HG02852 (cell line): ENCODE measurements at regions not wholly inside any gene's neighbourhood (a gene's known extent, or its start where the extent isn't known, plus 50 kb on each side); places are given as distances from the start of the nearest gene placed in this dataset.
"Not testable (repeated sequence)": the region's sequence is repeated elsewhere in the genome, so short reads cannot be mapped to it uniquely, and the experiment has no call there.

Experiments used
- ATAC-seq: cut with Tn5 transposase; IDR thresholded peaks from one replicate; pipeline ENCODE4 v1.9.1; 2021; ENCODE audit warnings: mild to moderate bottlenecking, moderate library complexity; ENCODE audit not compliant: unreplicated experiment

DNA sequence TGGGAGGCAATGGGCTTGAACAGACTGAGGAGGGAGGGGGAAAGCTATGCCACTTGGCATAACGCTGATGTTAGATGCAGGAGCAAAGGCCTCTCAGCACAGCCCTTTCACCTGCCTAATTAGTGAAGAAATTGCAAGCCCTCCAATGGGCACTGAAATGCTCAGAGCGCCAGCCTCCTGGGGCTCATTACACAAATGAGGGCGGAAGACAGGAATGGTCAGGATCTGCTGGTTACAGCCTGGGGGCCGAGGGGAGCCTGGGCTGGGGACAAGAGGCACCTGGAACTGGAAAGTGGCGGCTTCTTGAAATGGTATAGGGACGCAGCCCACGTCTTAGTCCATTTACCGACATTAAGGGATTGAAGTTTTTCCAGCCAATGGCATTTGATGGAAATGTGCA lies 50.2 kb upstream of the PLET1 start:
- ATAC-seq, result no peak

DNA sequence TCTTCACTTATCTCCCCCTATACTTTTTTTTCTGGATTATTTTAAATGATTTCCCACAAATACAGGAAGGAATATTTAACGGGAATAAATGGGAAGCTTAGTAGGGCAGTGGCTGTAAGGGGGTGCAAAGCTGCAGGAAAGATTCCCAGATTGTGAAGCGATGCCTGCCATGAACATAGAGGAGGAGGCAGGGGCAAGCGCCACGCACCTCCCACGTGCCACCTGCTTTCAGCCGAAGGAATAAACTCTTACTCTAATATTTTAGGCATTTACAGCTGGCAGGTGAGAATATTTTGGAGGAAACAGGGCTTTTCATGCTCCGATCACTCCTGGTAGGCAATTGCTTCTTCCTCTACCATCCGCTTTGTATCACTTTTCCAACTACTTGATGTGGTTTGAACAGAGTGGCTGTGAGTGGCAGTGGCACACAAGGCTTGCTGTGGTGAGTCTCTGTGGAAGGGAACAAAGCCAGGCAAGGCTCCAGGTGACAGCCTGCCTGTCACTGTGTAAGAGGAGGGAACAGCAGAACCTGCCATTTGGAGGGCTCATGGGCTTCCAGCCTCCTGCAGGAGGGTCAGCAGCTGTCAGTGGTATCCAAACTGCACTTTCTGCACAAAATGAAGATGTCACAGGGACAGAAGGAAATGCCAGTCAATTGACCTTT lies 54.5 kb upstream of the PLET1 start:
- ATAC-seq, result no peak

DNA sequence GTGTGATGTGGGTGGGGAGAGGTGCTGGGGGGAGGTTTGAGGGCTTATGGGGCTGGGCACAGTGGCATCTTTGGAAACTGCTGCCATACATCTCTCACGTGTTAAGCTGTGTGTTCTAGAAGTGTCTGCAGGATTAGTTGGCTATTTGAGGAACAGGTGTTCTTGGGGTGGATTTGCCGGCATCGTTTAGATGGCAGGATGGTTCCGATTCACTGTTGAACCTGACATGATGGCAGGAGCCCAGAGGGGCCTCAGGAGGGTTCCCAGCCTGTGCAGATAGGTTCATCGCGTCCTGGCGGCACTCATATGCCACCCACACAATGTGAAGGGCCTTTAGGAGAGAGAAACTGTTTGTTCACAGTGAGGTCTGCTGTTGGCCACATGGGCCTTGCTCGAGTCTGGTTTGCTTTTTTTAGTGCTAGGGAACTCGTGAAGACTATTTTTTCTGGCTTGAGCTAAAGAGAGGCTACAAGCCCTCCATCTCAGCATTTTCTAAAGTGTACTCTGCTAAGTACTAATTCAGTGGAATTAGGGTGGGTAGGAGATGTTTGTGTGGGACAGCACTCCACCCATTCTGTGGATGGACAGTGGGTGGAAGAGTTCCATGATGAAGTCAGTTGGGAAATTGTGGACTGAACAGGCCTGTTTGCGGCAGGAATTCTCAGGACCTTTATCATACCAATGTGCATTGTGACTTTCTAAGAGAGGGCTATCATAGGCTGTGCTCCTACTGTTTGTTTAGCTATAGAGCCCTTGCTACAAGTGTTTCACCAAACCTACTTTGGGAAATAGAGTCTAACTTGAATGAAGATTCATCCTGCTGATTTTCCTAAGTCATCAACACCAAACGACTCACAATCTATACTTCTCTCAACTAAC lies 55.4 kb upstream of the PLET1 start:
- no peak for ATAC-seq

DNA sequence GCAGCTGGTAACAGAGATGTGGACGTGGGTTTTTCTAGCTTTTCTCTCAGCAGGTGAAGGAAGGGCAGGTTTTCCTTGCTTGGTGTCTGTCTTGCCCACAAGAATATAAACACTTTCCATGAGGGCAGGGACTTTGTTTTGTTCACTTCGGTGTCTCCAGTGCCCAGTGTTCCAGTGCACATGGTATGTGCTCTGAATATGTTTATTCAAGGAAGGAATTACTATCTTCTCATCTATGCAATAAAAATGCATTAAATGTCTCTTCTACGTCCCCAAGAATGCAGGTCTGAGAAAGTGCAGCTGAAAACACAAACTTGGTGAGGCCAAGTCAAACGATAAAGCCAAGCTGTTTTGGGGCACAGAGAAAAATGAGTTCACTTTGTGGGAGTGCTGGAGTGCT lies 56.3 kb upstream of the PLET1 start:
- no peak for ATAC-seq

DNA sequence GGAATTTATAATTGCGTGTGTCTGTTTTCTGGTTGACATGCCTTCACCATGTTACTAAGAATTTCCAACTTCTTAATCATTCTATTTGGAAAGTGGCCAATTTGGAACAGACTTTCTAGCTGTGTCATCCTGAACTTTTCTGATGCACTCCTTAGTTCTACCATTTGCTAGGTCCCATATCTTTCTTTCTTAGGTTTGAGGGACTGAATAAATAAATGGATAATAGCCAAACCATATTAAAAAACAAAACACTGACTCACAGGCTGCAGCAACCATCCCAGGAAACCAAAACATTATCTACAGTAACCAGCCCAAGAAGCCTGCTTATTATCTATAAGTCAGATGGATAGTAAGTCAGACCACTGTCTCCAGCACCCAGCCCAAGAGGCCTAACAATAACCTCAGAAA lies 57.5 kb upstream of the PLET1 start:
- no peak for ATAC-seq

DNA sequence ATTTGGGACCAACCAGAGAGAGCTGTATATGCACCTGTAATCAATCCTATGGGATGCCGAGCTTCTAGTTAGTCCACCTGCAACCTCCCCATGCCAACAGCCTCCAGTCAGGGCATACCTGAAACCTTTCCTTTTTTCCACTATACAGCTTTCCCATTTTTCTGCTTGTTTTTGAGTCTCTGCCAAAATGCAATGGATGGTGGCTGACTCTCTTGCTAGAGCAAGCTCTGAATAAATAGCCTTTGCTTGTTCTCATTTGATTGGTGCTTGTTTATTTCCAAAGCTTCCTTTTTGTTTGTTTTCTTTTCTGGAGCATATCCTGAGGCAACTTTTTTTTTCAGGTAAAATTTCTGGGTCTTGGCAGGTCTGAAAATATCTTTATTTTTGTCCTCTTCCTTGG lies 58.0 kb upstream of the PLET1 start:
- ATAC-seq, result no peak

DNA sequence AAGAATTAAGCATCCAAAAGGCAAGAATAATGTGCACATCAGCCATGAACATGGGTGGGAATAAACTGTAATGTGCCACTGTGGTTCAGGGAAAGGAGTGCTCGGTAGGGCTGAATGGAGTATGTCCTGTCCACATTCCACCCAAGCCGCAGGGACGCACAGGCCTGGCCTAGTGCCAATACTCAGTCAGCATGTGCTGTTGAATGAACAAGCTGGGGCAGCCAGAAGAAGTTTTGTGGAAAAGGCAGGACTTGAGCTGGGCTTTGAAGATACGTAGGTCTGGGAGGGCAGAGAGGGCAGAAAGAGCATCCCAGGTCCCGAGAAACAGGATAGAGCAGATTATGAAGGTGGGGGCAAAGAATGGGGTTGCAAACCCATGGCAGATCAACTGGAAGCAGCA lies 60.0 kb upstream of the PLET1 start:
- ATAC-seq, result no peak

DNA sequence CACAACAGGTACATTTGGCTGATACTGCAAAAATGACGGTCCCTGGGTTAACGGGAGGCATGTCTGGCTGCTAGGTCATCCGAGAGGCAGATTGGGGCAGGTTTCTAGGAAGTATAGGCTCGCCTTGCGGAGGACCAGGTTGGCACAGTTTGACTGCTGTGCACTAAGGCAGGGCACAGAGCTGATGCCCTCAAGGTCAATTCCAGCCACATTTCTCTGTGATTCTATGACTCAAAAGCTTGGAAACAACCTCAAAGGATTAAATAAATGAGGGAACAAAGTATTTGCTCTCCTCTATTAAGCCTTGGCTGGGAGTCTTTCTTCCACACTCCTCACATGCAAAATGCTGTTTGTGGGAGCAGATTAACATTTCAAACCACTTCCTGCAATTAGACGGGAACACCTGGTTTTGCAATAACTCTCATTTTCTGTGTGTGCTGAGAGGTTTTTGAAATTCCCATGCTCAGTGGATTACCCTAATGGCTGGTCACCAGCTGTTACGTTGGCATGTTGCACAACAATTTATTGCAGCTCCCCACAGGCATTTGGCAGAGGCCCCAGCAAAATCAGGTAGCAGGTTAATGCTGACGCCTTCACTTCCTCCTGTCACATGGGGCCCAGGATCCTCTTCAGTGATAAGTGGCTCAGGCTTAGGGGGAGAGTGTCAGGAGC lies 61.0 kb upstream of the PLET1 start:
- ATAC-seq, result no peak

DNA sequence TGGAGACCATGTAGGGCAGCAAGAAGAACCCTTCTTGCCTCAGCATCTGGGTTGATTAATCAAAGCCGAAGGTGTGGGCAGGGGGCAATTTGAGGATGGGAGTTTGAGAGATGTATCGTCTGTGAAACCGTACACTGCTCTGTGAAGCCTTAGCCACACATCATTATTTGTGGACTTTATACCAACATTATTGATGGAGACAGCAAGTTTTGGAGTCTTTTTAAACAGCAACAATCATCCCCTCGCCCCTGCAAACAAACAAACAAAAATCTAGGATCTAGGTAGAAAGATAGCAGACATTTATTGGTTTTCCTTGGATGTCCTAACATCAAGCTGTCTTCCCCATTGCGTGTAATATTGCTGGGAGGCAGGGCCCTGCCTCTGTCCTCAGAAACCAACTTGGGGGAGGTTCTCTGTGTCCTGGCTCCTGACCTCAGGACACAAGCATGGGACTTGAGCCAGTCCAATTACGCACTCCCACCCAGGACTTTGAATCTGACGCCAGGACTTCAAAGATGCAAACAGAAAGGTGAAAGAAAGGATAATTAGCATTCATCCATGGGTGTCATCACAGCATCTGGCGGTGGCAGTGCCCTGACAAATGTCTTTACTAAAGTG lies 61.6 kb upstream of the PLET1 start:
- no peak for ATAC-seq

DNA sequence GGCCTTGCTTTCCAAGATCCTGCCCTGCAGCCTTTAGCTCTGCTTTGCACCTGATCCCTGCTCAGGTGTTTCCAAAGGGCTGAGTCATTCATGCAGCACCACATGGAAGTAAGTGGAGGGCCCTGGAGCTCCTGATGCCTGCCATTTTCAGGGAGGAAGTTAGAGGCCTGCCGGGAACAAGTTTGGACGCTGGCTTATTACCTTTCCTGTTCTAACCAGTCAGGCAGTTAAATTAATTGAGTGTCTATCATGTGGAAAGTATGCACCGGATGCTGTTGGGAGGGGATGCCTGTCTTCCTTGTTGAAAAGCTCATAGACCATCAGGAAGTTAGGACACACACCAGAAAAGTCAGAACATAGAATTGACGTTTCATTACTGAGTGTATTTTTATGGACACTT lies 73.7 kb upstream of the PLET1 start:
- no peak for ATAC-seq

DNA sequence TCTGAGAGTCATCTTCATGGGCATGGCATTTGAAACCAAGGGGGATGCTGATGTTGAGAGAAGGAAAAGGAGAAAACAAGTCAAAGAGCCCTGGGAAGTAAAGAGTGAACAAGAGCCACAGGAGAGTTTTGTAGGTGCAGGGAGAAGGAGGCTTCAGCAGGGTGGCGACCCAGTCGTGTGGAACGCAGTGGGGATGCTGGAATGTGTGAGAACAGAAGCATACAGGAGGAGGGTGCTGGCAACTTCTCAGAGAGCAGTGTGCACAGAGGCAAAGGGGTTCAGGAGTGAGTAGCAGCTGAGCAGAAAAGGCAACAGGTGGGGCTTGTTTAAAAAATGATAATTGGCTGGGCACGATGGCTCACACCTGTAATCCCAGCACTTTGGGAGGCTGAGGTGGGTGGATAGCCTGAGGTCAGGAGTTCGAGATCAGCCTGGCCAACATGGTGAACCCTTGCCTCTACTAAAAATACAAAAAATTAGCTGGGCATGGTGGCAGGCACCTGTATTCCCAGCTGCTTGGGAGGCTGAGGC lies 75.8 kb upstream of the PLET1 start:
- no peak for ATAC-seq

DNA sequence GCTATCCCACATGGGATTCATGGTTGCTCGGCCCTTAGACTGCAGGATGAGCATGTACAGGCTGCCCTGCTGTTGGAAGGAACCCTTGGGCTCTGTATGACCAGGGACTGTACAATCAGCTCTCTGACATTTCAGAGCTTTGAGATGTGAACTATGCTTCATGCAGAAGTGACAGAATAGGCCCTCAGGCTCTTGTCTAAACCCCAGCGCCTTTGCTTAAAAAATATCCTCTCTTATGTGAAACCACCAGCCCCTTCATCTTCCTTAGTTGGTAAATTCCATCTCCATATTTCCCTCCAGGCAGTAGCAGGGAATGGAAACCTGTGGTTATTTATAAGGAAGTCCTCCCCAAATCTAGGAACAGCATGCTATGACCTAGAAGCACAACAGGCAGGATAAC lies 78.9 kb upstream of the PLET1 start:
- ATAC-seq, result no peak

DNA sequence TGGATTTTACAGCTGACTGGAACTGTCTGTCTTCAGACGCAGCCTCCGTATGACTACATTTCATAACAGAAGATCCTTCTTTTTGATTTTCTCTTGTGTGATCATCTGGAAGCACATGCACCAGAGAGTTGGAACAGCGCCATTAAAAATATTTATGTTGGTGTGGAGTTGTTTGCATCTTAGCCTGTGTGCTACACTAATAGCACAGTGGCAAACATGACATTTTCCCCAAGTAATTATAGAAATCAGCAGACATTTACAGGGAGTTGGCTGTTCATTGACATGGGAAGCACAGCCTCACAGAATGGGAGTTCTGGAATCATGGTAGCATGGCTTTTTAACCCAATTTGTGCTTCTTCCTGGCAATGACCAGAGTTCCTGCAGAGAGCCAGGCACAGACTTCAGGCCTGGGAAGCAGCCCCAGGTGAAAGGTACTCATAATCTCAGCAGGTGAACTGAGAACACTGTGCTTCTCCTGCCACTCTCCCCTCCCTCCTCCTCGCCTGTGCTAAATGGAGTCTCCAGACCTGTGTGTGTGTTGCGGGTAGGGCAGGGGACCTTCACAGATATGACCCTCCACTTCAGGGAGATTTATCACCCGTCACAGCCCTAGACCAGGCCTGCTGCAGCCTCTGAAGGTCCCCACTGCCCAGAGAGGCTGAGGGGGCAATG lies 82.8 kb upstream of the PLET1 start:
- ATAC-seq, result no peak

DNA sequence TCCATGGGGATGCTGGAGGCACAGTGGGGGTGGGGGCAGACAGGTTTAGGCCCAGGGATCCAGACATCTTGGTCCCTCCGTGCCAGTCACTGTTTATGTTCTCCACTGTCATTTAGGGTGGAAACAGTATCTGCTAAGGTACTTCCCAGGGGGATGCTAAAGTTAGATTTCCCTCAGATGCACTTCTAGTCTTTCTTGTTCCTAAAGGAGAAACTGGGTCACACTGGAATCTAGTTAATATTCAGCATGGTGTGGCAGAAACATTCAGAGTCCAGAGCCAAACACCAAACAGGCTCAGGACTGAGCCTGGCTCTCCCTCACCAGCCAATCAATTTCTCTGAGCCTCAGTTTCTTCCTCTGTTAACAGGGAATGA lies 83.4 kb upstream of the PLET1 start:
- ATAC-seq, result no peak

DNA sequence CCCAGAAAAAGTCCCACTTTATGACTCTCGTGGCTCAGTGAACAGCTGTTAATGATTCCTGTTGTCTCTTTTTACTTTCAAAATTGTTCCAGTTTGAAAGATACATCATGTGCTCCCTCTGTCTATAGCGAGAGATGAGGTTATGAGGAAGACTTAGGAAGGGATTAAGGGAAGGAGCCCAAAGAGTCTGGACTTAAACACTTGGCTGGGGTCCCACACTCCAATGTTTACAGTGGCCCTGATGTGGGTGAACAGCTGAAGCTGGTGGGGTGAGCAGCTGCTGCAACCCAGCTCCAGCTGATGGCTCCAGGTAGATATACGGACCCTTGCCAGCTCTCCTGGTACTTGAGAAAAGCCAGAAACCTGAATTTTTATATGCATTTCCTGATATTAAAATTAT lies 84.5 kb upstream of the PLET1 start:
- no peak for ATAC-seq

DNA sequence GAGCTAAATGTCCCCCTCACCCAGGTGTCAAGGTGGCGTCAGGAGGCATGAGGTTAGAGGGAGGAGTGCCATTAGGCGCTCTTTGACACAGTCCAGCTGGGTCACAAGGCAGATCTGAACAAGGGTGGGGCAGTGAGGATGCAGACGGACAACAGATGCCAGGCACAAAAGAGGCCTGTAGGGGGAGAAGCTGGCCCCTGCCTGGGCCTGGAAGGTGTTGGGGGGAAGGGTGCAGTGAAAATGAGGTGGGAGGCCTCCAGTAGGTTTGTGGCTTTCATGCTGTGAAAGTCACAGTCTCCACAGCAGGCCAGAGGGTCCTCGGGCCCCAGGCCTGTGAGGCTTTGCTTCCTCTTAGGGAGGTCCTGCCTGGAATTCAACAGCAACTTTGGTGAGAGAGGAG lies 85.0 kb upstream of the PLET1 start:
- no peak for ATAC-seq

DNA sequence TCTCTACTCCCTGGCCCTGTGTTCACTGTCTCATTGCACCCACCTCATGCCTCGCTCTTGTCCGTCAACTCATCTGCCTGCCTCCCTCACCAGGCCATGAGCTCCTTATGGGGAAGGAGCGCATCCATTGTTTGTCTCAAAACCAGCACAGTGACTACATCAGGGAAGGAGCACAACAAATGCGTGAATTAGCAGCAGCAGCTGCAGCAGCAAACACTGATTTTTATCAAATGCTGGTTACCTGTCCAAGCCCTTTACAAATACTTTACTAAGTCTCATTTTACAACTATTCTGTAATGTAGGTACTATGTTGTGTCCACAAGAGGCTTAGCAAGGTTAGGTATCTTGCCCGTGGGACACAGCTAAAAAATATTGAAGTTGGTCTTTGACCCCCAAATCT lies 85.9 kb upstream of the PLET1 start:
- no peak for ATAC-seq

DNA sequence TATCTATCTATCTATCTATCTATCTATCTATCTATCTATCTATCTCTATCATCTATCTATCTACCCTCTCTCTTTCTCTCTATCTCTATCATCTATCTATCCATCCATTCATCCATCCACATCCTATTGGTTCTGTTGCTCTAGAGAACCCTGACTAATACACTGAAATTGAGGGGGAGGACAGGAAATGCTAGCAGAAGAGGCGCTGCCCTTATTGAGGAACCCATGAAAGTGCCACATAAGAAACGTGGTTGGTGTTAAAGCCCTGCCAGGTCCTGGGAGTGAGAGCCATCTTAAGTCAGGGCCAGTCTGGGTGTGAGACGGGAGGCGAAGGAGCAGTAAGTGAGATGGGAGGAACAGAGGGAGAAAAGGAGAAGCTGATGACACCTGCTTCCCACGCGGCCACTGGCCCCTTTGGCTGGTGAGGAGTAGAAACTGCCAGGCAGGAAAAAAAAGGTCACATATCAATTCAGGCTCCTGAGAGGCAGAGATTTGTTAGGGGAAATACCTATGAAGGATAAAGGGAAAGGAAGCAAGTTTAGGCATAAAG lies 87.9 kb upstream of the PLET1 start:
- no peak for ATAC-seq

DNA sequence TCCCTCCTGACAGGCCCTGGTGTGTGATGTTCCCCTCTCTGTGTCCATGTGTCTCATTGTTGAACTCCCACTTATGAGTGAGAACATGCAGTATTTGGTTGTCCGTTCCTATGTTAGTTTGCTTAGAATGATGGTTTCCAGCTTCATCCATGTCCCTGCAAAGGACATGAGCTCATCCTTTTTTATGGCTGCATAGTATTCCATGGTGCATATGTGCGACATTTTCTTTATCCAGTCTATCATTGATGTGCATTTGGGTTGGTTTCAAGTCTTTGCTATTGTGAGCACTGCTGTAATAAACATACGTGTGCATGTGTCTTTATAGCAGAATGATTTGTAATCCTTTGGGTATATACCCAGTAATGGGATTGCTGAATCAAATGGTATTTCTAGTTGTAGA lies 90.8 kb upstream of the PLET1 start:
- ATAC-seq, result not testable (repeated sequence)

DNA sequence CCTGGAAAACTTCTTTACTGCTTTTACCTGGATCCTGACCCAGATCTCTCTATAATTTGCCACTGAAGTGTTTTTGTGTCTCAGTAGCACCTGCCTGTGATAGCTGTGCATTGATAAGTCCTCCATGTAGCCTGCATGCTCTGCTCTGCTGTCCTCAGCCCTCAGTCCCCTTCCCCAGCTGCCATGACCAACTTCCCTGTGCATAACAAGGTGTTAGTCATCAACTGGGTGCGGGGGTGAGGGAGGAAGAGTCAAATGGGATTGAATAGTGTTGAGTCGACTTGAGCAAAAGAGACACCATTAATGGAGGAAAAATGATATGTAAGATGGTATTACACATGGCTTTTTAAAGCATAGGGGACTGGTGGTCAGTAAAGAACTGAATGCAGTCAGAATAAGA lies 92.2 kb upstream of the PLET1 start:
- no peak for ATAC-seq

DNA sequence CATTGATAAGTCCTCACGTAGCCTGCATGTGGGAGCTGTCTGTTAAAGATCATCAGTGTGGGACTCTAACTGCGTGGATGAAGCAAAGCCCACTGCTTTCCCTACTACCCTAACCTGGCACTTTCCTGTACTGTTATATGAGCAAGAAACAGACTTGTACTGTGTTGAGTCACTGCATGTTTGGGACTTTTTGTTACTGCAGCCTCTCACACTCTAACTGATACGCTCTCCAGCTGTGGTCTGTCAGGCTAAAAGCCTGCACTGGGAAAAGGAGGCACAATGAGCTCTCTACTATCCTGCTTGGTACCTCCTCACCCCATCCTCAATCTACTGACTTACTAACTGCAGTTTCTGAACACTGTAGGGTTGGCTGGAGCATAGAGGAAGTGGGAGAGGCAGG lies 93.7 kb upstream of the PLET1 start:
- no peak for ATAC-seq
